CD14-positive monocyte (primary cell): ENCODE measurements at regions not wholly inside any gene's neighbourhood (a gene's known extent, or its start where the extent isn't known, plus 50 kb on each side); places are given as distances from the start of the nearest gene placed in this dataset.
"Not testable (repeated sequence)": the region's sequence is repeated elsewhere in the genome, so short reads cannot be mapped to it uniquely, and the experiment has no call there.

ENCODE experiments used
- DNase-seq, 3 donors: peaks; one replicate each; pipeline ENCODE4 v3.0.0-alpha.2; 2011 to 2022
- H2AFZ ChIP-seq: 2 replicates; pipeline ENCODE4 v1.6.0; 2012; ENCODE audit warnings: mild to moderate bottlenecking, low read depth, low read length, inconsistent platforms; ENCODE audit not compliant: insufficient read depth, poor library complexity, severe bottlenecking
- H3K27ac ChIP-seq, 2 donors: 1 replicate in 1 of 2; 2 replicates in 1 of 2; pipeline ENCODE4 v1.5.1; 2012 to 2013; ENCODE audit warnings: low read length in 2 of 2, control low read depth in 1 of 2, inconsistent platforms in 1 of 2, low read depth in 1 of 2, mild to moderate bottlenecking in 1 of 2
- H3K27me3 ChIP-seq, 2 donors: one replicate each; pipeline versions ENCODE4 v1.6.0 to v1.6.1; 2011 to 2013; ENCODE audit warnings: low read length in 2 of 2; ENCODE audit not compliant: control insufficient read depth in 2 of 2, insufficient read depth in 2 of 2
- H3K36me3 ChIP-seq, 2 donors: replicated peaks in 1 of 2; 1 replicate in 1 of 2; 2 replicates in 1 of 2; pipeline versions ENCODE4 v1.5.1 to v1.6.1; 2012 to 2013; ENCODE audit warnings: low read length in 2 of 2, control low read depth in 1 of 2, inconsistent platforms in 1 of 2, mild to moderate bottlenecking in 1 of 2; ENCODE audit not compliant: insufficient read depth in 2 of 2, control insufficient read depth in 1 of 2
- H3K4me1 ChIP-seq, 2 donors: 1 replicate in 1 of 2; 2 replicates in 1 of 2; pipeline versions ENCODE4 v1.5.1 to v1.6.1; 2012 to 2013; ENCODE audit warnings: low read length in 2 of 2, control low read depth in 1 of 2, inconsistent platforms in 1 of 2, mild to moderate bottlenecking in 1 of 2, moderate library complexity in 1 of 2; ENCODE audit not compliant: insufficient read depth in 2 of 2, control insufficient read depth in 1 of 2
- H3K4me2 ChIP-seq: replicated peaks from 2 replicates; pipeline ENCODE3; 2012; ENCODE audit warnings: low read length, moderate library complexity, mild to moderate bottlenecking; ENCODE audit not compliant: poor library complexity, severe bottlenecking; ENCODE audit errors: extremely low read depth
- H3K4me3 ChIP-seq, 3 experiments: fragments of 200-600 bp in 1 of 3; sonication (generic) in 1 of 3; replicated peaks in 1 of 3; 1 replicate in 2 of 3; 2 replicates in 1 of 3; pipeline ENCODE4 v1.5.1; 2011 to 2013; ENCODE audit warnings: low read length in 3 of 3, mild to moderate bottlenecking in 3 of 3, control low read depth in 2 of 3, low read depth in 2 of 3, inconsistent platforms in 1 of 3, moderate library complexity in 1 of 3
- H3K79me2 ChIP-seq: 2 replicates; pipeline ENCODE4 v1.6.0; 2012; ENCODE audit warnings: mild to moderate bottlenecking, control low read depth, inconsistent platforms, low read length, moderate library complexity; ENCODE audit not compliant: insufficient read depth
- H3K9ac ChIP-seq: 2 replicates; pipeline ENCODE4 v1.6.0; 2017; ENCODE audit warnings: low read length, mild to moderate bottlenecking; ENCODE audit not compliant: insufficient read depth, poor library complexity, severe bottlenecking
- H3K9me3 ChIP-seq, 2 donors: replicated peaks in 1 of 2; 1 replicate in 1 of 2; 2 replicates in 1 of 2; pipeline versions ENCODE4 v1.5.1 to v1.6.1; 2012 to 2013; ENCODE audit warnings: low read length in 2 of 2, control low read depth in 1 of 2; ENCODE audit not compliant: control insufficient read depth in 1 of 2, insufficient read depth in 1 of 2
- H4K20me1 ChIP-seq: 2 replicates; pipeline ENCODE4 v1.6.0; 2012; ENCODE audit warnings: mild to moderate bottlenecking, low read length, control low read depth, moderate library complexity; ENCODE audit not compliant: insufficient read depth
- H3K27ac Mint-ChIP-seq, 7 donors: one replicate each; pipeline ENCODE4 v1.8.0; 2020; ENCODE audit warnings: mild to moderate bottlenecking in 7 of 7, mixed read lengths in 7 of 7, moderate library complexity in 6 of 7, inconsistent platforms in 2 of 7
- H3K27me3 Mint-ChIP-seq, 3 donors: one replicate each; pipeline ENCODE4 v1.8.0; 2021 to 2022; ENCODE audit warnings: low read depth in 3 of 3, mild to moderate bottlenecking in 3 of 3, mixed read lengths in 3 of 3, moderate library complexity in 3 of 3, inconsistent platforms in 1 of 3
- H3K36me3 Mint-ChIP-seq, 2 donors: one replicate each; pipeline ENCODE4 v1.8.0; 2020; ENCODE audit warnings: mixed read lengths in 2 of 2, inconsistent platforms in 1 of 2, mild to moderate bottlenecking in 1 of 2
- H3K4me1 Mint-ChIP-seq: one replicate; pipeline ENCODE4 v1.8.0; 2020; ENCODE audit warnings: mild to moderate bottlenecking, mixed read lengths
- H3K4me3 Mint-ChIP-seq, 2 donors: one replicate each; pipeline ENCODE4 v1.8.0; 2020; ENCODE audit warnings: mild to moderate bottlenecking in 2 of 2, mixed read lengths in 2 of 2, moderate library complexity in 1 of 2
- H3K9me3 Mint-ChIP-seq, 7 donors: one replicate each; pipeline ENCODE4 v1.8.0; 2020 to 2022; ENCODE audit warnings: mixed read lengths in 7 of 7, mild to moderate bottlenecking in 6 of 7, moderate library complexity in 6 of 7, inconsistent platforms in 2 of 7
- CTCF ChIP-seq: fragments of 200-600 bp; IDR thresholded peaks from one replicate; pipeline ENCODE4 v1.8.0; 2022; ENCODE audit warnings: antibody characterized with exemption, mild to moderate bottlenecking
- WGBS: methylation state at CpG from one replicate; pipeline ENCODE4 v1.1.5; 2013; ENCODE audit warnings: missing lambda C conversion rate; ENCODE audit not compliant: insufficient coverage; 5-methylcytosine and 5-hydroxymethylcytosine counted together
- intact Hi-C, 2 donors: fragments of 100-400 bp; cut with micrococcal nuclease; formaldehyde crosslinking; loops; one replicate each; pipeline versions ENCODE4 v1.15.0 to v1.15.1; 2023

GRCh38 chrX:21194526-21194925 is 179.7 kb upstream of the CNKSR2 start:
- Mint-ChIP-seq H3K4me1 (no peaks in the 10 kb centered on the region), H3K27ac (no peak overlapping the region), H3K4me3 (no peak overlapping the region), H3K9me3 (peaks cover 0 to 6% (median 0%) of the 10 kb centered on the region in 7 donors), H3K36me3 (no peaks in the 10 kb centered on the region), H3K27me3 (no peaks in the 10 kb centered on the region)
- no peak for DNase-seq
- H3K27me3 ChIP-seq: no peaks in the 10 kb centered on the region
- no peaks in the 10 kb centered on the region for H3K79me2 ChIP-seq
- no peak overlapping the region for H3K9ac ChIP-seq
- no peaks in the 10 kb centered on the region for H3K9me3 ChIP-seq
- no peak overlapping the region for H3K27ac ChIP-seq
- WGBS: no CpG with 5 or more reads among the region's 1 CpG
- no peaks in the 10 kb centered on the region for H3K4me1 ChIP-seq
- no peaks in the 10 kb centered on the region for H3K36me3 ChIP-seq
- H2AFZ ChIP-seq: no peak overlapping the region
- intact Hi-C loops: no loop called here
- no peaks in the 10 kb centered on the region for H4K20me1 ChIP-seq
- no peak for TF ChIP-seq CTCF
- H3K4me3 ChIP-seq: no peak overlapping the region
- no peak overlapping the region for H3K4me2 ChIP-seq

GRCh38 chrX:21207080-21207479 is 167.1 kb upstream of the CNKSR2 start:
- no peak overlapping the region for H3K4me3 Mint-ChIP-seq
- no peaks in the 10 kb centered on the region for H3K27me3 ChIP-seq
- no peak for DNase-seq
- no peaks in the 10 kb centered on the region for H3K4me1 ChIP-seq
- no peaks in the 10 kb centered on the region for H3K36me3 ChIP-seq
- H3K4me2 ChIP-seq: no peak overlapping the region
- H4K20me1 ChIP-seq: no peaks in the 10 kb centered on the region
- H3K9me3 ChIP-seq: peaks cover 10 to 17% of the 10 kb centered on the region in 2 donors
- H3K9ac ChIP-seq: no peak overlapping the region
- intact Hi-C loops: no loop called here
- no peak overlapping the region for H3K27ac ChIP-seq
- H3K27me3 Mint-ChIP-seq: no peaks in the 10 kb centered on the region
- H3K36me3 Mint-ChIP-seq: no peaks in the 10 kb centered on the region
- H3K4me3 ChIP-seq: no peak overlapping the region
- peaks cover 2 to 13% (median 3%) of the 10 kb centered on the region in 7 donors for H3K9me3 Mint-ChIP-seq
- H3K27ac Mint-ChIP-seq: no peak overlapping the region
- H3K4me1 Mint-ChIP-seq: no peaks in the 10 kb centered on the region
- H2AFZ ChIP-seq: no peak overlapping the region
- H3K79me2 ChIP-seq: no peaks in the 10 kb centered on the region
- no peak for TF ChIP-seq CTCF

- H3K9ac ChIP-seq, H3K79me2 ChIP-seq, H3K4me3 ChIP-seq, H3K9me3 ChIP-seq, H4K20me1 ChIP-seq, H3K27me3 ChIP-seq, DNase-seq, H3K27me3 Mint-ChIP-seq, intact Hi-C loops, H3K36me3 ChIP-seq, H3K4me2 ChIP-seq, H3K4me1 Mint-ChIP-seq, H3K4me3 Mint-ChIP-seq, H3K27ac ChIP-seq, H3K36me3 Mint-ChIP-seq, H2AFZ ChIP-seq, H3K4me1 ChIP-seq, H3K27ac Mint-ChIP-seq: not testable (repeated sequence)
- peaks cover 0 to 11% (median 5%) of the 10 kb centered on the region in 7 donors for H3K9me3 Mint-ChIP-seq
- no CpG with 5 or more reads among the region's 3 CpGs for WGBS
These were observed 155.0 kb upstream of the CNKSR2 start for GRCh38 chrX:21219208-21219607.
